SK-N-MC (cell line): ENCODE measurements at regions not wholly inside any gene's neighbourhood (a gene's known extent, or its start where the extent isn't known, plus 50 kb on each side); places are given as distances from the start of the nearest gene placed in this dataset.
A peak's percentile ranks its signal among the peaks of the same experiment; 100 is the strongest.

Experiments used
- DNase-seq: peaks from one replicate; pipeline ENCODE4 v3.0.0-alpha.2; 2011; ENCODE audit warnings: low read depth, low spot score
- H3K27ac ChIP-seq: fragments of 200-600 bp; sonication (generic); 2 replicates; pipeline ENCODE4 v1.5.1; 2016; ENCODE audit warnings: mixed run types
- H3K36me3 ChIP-seq: fragments of 200-600 bp; sonication (generic); 2 replicates; pipeline ENCODE4 v1.6.1; 2017; ENCODE audit warnings: antibody characterized with exemption, low read length, mixed read lengths; ENCODE audit not compliant: insufficient read depth
- H3K4me3 ChIP-seq: fragments of 200-600 bp; sonication (generic); 2 replicates; pipeline ENCODE4 v1.5.1; 2016
- H3K9ac ChIP-seq: fragments of 200-600 bp; sonication (generic); 2 replicates; pipeline ENCODE4 v1.8.0; 2017; ENCODE audit warnings: mixed run types, mixed read lengths; ENCODE audit not compliant: insufficient read length
- H3K9me3 ChIP-seq: fragments of 200-600 bp; sonication (generic); 2 replicates; pipeline ENCODE4 v1.6.1; 2017; ENCODE audit warnings: low read depth, mild to moderate bottlenecking, antibody characterized with exemption, low read length, moderate library complexity, mixed read lengths
- EZH2 ChIP-seq: fragments of 200-600 bp; sonication (generic); IDR thresholded peaks from one replicate; pipeline ENCODE4 v1.6.1; 2017; ENCODE audit warnings: antibody characterized with exemption
- FOXP2 ChIP-seq: optimal IDR thresholded peaks from 2 replicates; pipeline ENCODE3; 2011; ENCODE audit warnings: mild to moderate bottlenecking, moderate library complexity; ENCODE audit not compliant: insufficient read depth; ENCODE audit errors: extremely low read length, control extremely low read depth
- POLR2AphosphoS5 ChIP-seq: IDR thresholded peaks from 2 replicates; pipeline ENCODE4 v1.6.1; 2012; ENCODE audit warnings: mild to moderate bottlenecking, low read depth, low read length, borderline replicate concordance

GRCh38 chrX:45850775-45851433 lies 650.2 kb upstream of the DIPK2B start:
- peak overlapping the region; percentile 79 for H3K9ac ChIP-seq
- H3K4me3 ChIP-seq: peak overlapping the region; percentile 86
- peaks cover 23% of the 10 kb centered on the region for H3K36me3 ChIP-seq
- no peak for DNase-seq
- peak overlapping the region; percentile 1; the same call in 1 of the 2 replicates for H3K27ac ChIP-seq
- H3K9me3 ChIP-seq: no peaks in the 10 kb centered on the region
- no peak for TF ChIP-seq POLR2AphosphoS5
- TF ChIP-seq FOXP2: no peak
- TF ChIP-seq EZH2: no peak

- 0 out of 2 replicates have a peak overlapping the region, but pooled peaks have one; percentile 1 for H3K27ac ChIP-seq
Observed at GRCh38 chrX:45850197-45850774, 649.6 kb upstream of the DIPK2B start.

GRCh38 chrX:45849261-45849862 lies 648.7 kb upstream of the DIPK2B start:
- H3K36me3 ChIP-seq: peaks cover 38% of the 10 kb centered on the region
- DNase-seq: peak; percentile 39
- peak overlapping the region; percentile 86 for H3K4me3 ChIP-seq
- H3K9ac ChIP-seq: peak overlapping the region; percentile 79
- no peak overlapping the region for H3K27ac ChIP-seq
- TF ChIP-seq FOXP2 (no peak), POLR2AphosphoS5 (no peak), EZH2 (no peak)
- no peaks in the 10 kb centered on the region for H3K9me3 ChIP-seq

More at GRCh38 chrX:45850197-45850774, 649.6 kb upstream of the DIPK2B start:
- Histone ChIP-seq H3K9me3 (no peaks in the 10 kb centered on the region), H3K9ac (peak overlapping the region; percentile 79), H3K36me3 (peaks cover 30% of the 10 kb centered on the region), H3K4me3 (peak overlapping the region; percentile 86)
- DNase-seq: no peak
- TF ChIP-seq EZH2 (no peak), POLR2AphosphoS5 (no peak), FOXP2 (no peak)

- no peak overlapping the region for H3K9ac ChIP-seq
Observed at GRCh38 chrX:45847961-45848360, 647.3 kb upstream of the DIPK2B start.

GRCh38 chrX:45846328-45846727 lies 645.7 kb upstream of the DIPK2B start:
- Histone ChIP-seq H3K4me3 (no peak overlapping the region), H3K9me3 (no peaks in the 10 kb centered on the region), H3K36me3 (peaks cover 49% of the 10 kb centered on the region), H3K9ac (no peak overlapping the region), H3K27ac (no peak overlapping the region)
- no peak for DNase-seq
- no peak for TF ChIP-seq POLR2AphosphoS5
- TF ChIP-seq FOXP2: no peak
- TF ChIP-seq EZH2: no peak

More at GRCh38 chrX:45847961-45848360, 647.3 kb upstream of the DIPK2B start:
- Histone ChIP-seq H3K9me3 (no peaks in the 10 kb centered on the region), H3K4me3 (no peak overlapping the region), H3K27ac (no peak overlapping the region), H3K36me3 (peaks cover 45% of the 10 kb centered on the region)
- no peak for DNase-seq
- TF ChIP-seq POLR2AphosphoS5: no peak
- no peak for TF ChIP-seq EZH2
- TF ChIP-seq FOXP2: no peak

- Histone ChIP-seq H3K9ac (no peak overlapping the region), H3K36me3 (peaks cover 56% of the 10 kb centered on the region), H3K4me3 (no peak overlapping the region), H3K27ac (no peak overlapping the region), H3K9me3 (no peaks in the 10 kb centered on the region)
- no peak for DNase-seq
- TF ChIP-seq EZH2 (no peak), POLR2AphosphoS5 (no peak), FOXP2 (no peak)
Observed at GRCh38 chrX:45845142-45845541, 644.5 kb upstream of the DIPK2B start.

GRCh38 chrX:45843518-45843917 lies 642.8 kb upstream of the DIPK2B start:
- Histone ChIP-seq H3K9ac (no peak overlapping the region), H3K36me3 (peaks cover 59% of the 10 kb centered on the region), H3K4me3 (no peak overlapping the region), H3K9me3 (no peaks in the 10 kb centered on the region), H3K27ac (no peak overlapping the region)
- TF ChIP-seq POLR2AphosphoS5 (no peak), FOXP2 (no peak), EZH2 (no peak)
- no peak for DNase-seq

GRCh38 chrX:45842926-45843315 lies 642.2 kb upstream of the DIPK2B start:
- Histone ChIP-seq H3K9me3 (no peaks in the 10 kb centered on the region), H3K36me3 (peaks cover 55% of the 10 kb centered on the region), H3K27ac (no peak overlapping the region), H3K4me3 (no peak overlapping the region), H3K9ac (no peak overlapping the region)
- TF ChIP-seq FOXP2 (no peak), POLR2AphosphoS5 (no peak), EZH2 (no peak)
- DNase-seq: no peak
